ENCODE measurements at regions not wholly inside any gene's neighbourhood (a gene's known extent, or its start where the extent isn't known, plus 50 kb on each side); places are given as distances from the start of the nearest gene placed in this dataset.

DNA sequence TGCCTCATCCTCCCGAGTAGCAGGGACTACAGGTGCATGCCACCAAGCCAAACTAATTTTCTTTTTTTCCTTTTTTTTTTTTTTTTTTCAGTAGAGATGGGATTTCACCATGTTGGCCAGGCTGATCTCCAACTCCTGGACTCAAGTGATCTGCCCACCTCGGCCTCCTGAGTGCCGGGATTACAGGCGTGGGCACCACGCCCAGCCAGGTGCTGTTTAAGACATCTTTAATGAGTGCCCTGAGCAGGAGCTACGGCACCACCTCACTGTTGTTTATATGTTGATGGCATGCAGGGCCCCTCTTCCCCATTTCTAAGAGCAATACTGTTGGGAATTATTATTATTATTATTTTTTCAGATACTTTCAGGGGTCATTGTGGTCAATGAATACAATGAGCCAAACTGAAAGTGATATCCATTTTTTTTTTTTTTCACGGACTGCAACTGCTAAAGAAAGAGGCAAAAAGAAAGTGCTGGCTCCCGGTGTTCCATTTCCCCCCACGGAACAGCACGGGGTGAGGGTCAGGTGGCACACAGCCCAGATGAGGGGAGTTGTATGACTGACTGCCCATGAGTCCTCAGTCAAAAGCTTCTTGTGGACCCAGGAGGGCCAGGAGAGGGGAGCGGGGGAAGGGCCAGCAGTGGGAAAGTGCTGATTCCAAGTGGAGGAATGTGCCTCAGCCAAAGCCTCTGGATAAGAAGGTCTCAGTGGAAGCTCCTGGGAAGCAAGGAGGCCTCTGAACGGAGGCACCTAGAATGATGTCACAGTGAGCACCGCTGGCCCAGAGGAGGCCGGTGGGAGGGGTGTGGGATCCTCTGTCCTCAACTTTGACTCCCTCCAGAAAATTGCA is 101.8 kb upstream of the HPF1 start:
- TF ChIP-seq POLR2AphosphoS5 (IDR thresholded peaks at IDR 0.05) (no peak), POLR2A (IDR thresholded peaks at IDR 0.05) (no peak)
- TF ChIP-seq, protein P1, sequence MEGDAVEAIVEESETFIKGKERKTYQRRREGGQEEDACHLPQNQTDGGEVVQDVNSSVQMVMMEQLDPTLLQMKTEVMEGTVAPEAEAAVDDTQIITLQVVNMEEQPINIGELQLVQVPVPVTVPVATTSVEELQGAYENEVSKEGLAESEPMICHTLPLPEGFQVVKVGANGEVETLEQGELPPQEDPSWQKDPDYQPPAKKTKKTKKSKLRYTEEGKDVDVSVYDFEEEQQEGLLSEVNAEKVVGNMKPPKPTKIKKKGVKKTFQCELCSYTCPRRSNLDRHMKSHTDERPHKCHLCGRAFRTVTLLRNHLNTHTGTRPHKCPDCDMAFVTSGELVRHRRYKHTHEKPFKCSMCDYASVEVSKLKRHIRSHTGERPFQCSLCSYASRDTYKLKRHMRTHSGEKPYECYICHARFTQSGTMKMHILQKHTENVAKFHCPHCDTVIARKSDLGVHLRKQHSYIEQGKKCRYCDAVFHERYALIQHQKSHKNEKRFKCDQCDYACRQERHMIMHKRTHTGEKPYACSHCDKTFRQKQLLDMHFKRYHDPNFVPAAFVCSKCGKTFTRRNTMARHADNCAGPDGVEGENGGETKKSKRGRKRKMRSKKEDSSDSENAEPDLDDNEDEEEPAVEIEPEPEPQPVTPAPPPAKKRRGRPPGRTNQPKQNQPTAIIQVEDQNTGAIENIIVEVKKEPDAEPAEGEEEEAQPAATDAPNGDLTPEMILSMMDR (IDR thresholded peaks at IDR 0.05), result no peak
